ENCODE measurements at regions not wholly inside any gene's neighbourhood (a gene's known extent, or its start where the extent isn't known, plus 50 kb on each side); places are given as distances from the start of the nearest gene placed in this dataset.

GRCh38 chr15:39330061-39330460 is 250.8 kb upstream of the THBS1 start:
- TF ChIP-seq CTCF (IDR thresholded peaks at IDR 0.05) (no peak), POLR2A (IDR thresholded peaks at IDR 0.05) (no peak)

Measured in lower leg skin (tissue), 3 donors.